ENCODE measurements at regions not wholly inside any gene's neighbourhood (a gene's known extent, or its start where the extent isn't known, plus 50 kb on each side); places are given as distances from the start of the nearest gene placed in this dataset.

- TF ChIP-seq ZNF462 (CRISPR knock-in tag; IDR thresholded peaks at IDR 0.05) (no peak), ETS1 (IDR thresholded peaks at IDR 0.05) (no peak), ZNF331 (CRISPR knock-in tag; IDR thresholded peaks at IDR 0.05; ENCODE audit: low read depth) (no peak)
Observed at GRCh38 chr12:125677829-125678228, 612.6 kb downstream of the AACS start (continued).

GRCh38 chr12:125678589-125678993 is 613.4 kb downstream of the AACS start:
- H3K4me2 ChIP-seq: no peak overlapping the region
- TF ChIP-seq ETS1 (IDR thresholded peaks at IDR 0.05): no peak
- no peak for TF ChIP-seq POLR2AphosphoS5 (IDR thresholded peaks at IDR 0.05; ENCODE audit: low read depth)
- TF ChIP-seq JUNB (IDR thresholded peaks at IDR 0.05; ENCODE audit: unreplicated experiment): no peak
- no peak for TF ChIP-seq EZH2 (IDR thresholded peaks at IDR 0.05; ENCODE audit: low read depth, unreplicated experiment)
- no peak for TF ChIP-seq EZH2phosphoT487 (IDR thresholded peaks at IDR 0.05; ENCODE audit: unreplicated experiment)
- no peak for TF ChIP-seq REST (IDR thresholded peaks at IDR 0.05; ENCODE audit: unreplicated experiment)
- no peak for TF ChIP-seq ZNF114 (CRISPR knock-in tag; IDR thresholded peaks at IDR 0.05)
- TF ChIP-seq NANOG (IDR thresholded peaks at IDR 0.05; ENCODE audit: borderline replicate concordance): no peak
- no peak for TF ChIP-seq STAT1 (IDR thresholded peaks at IDR 0.05; ENCODE audit: unreplicated experiment)
- 0 out of 2 replicates have a peak, but pooled peaks cover 5% of the 10 kb centered on the region for H3K9me2 ChIP-seq (ENCODE audit: insufficient read depth)
- no peaks in the 10 kb centered on the region for H3F3A ChIP-seq (replicated peaks; ENCODE audit: low read depth)
- H3K4me1 Mint-ChIP-seq: no peaks in the 10 kb centered on the region
- H3K4me3 ChIP-seq: no peak overlapping the region
- ATAC-seq (no peak), DNase-seq (ENCODE audit: low spot score) (no peak)
- H4K20me1 ChIP-seq (replicated peaks; ENCODE audit: insufficient read depth): no peaks in the 10 kb centered on the region
- H3K27me3 Mint-ChIP-seq (ENCODE audit: insufficient read depth, low read depth, poor library complexity): no peaks in the 10 kb centered on the region
- no peaks in the 10 kb centered on the region; the same call in 2 of the 3 replicates for H3K36me3 Mint-ChIP-seq (ENCODE audit: low read depth)
- H3K27ac ChIP-seq (ENCODE audit: low read depth): no peak overlapping the region
- no peak overlapping the region for H3K27ac Mint-ChIP-seq
- no peak overlapping the region for H3K4me3 Mint-ChIP-seq
- no peaks in the 10 kb centered on the region for H3K36me3 ChIP-seq (ENCODE audit: insufficient read depth)
- no peak overlapping the region for H2AFZ ChIP-seq
- H3K9me3 Mint-ChIP-seq: no peaks in the 10 kb centered on the region; the same call in 2 of the 3 replicates
- no peaks in the 10 kb centered on the region for H3K79me2 ChIP-seq (replicated peaks; ENCODE audit: insufficient read depth)
- H3K27me3 ChIP-seq (ENCODE audit: insufficient read depth): 0 out of 2 replicates have a peak, but pooled peaks cover 3% of the 10 kb centered on the region
- H3K4me1 ChIP-seq (ENCODE audit: insufficient read depth): no peaks in the 10 kb centered on the region
